ENCODE measurements at regions not wholly inside any gene's neighbourhood (a gene's known extent, or its start where the extent isn't known, plus 50 kb on each side); places are given as distances from the start of the nearest gene placed in this dataset.

DNA sequence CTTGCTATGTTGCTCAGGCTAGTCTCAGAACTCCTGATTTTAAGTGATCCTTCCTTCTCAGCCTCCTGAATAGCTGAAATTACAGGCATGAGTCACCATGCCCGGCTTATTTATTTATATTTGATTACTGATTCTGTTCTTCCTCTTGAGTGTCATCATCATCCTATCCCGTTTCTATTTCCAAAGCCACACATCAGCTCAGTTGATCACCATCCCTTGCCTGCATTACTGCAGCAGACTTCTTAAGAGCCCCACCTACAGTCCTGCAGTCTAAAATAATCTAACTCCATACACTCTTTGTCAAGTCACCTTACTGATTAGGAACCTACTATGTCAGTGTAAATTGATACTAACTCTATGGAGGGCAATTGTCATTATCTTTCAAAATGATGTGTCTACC, 138.9 kb upstream of the RAI14 start:
- TF ChIP-seq SUZ12 (IDR thresholded peaks at IDR 0.05; ENCODE audit: extremely low read depth, insufficient read depth, insufficient read length) (no peak), ZNF274 (IDR thresholded peaks at IDR 0.05; ENCODE audit: low read depth, low read length) (no peak), YY1 (IDR thresholded peaks at IDR 0.05; ENCODE audit: insufficient read depth, insufficient read length) (no peak)

Data from NT2/D1 (cell line).